ENCODE measurements at regions not wholly inside any gene's neighbourhood (a gene's known extent, or its start where the extent isn't known, plus 50 kb on each side); places are given as distances from the start of the nearest gene placed in this dataset.
"Not testable (repeated sequence)": the region's sequence is repeated elsewhere in the genome, so short reads cannot be mapped to it uniquely, and the experiment has no call there.

DNA sequence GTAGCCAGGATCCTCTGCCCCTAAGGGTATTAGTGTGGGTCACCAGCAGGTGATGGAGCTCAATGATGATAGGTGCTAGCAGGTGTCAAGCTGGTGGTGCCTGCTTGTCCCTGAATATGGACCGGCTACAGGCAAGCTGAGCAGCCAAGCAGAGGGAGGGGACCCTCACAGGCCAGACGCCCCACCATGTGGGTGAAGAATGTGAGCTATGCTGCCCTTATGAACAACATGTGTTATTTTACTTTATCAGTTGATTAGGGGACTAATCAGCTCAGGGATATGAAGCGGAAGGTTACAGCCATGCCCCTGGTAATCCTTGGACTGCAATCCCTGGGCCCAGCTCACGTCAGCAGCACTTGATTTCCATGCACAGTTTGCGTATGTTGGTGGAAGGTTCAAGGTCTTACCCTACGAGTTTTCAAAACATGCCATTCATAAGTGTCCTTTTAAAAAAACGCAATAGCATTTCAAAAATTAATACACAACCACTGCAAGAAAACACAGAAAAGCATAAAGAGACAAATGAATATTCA lies 106.0 kb downstream of the CDC7 start:
- no peak for DNase-seq

- not testable (repeated sequence) for DNase-seq
Measured at GRCh38 chr1:91607686-91608085, 107.0 kb downstream of the CDC7 start.

DNA sequence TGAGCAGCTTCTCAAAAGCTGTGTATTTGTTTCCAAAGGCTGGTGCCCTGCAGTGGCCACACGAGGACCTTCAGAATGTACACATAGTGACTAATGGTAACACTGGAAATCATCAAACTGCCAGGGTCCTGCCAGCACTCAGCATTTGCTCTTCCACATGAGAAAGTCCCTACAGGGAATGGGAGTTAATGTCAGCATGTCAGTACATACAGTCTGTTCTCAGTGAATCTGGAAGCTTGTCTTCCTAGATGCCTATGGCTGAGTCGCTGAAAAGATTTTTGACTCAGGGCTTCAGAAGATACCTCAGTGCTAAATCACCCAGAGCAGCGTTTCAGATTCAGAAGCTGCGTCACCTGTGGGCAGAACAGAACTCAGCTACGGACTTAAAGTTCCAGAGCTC lies 108.2 kb downstream of the CDC7 start:
- no peak for DNase-seq

- no peak for DNase-seq
Measured at GRCh38 chr1:91609551-91609950, 108.9 kb downstream of the CDC7 start.

GRCh38 chr1:91610102-91610501 lies 109.5 kb downstream of the CDC7 start:
- DNase-seq = no peak

- no peak for DNase-seq
Measured at GRCh38 chr1:91610789-91611188, 110.1 kb downstream of the CDC7 start.

- peak; percentile 95 to 98 for DNase-seq
Measured at GRCh38 chr1:91611483-91611917, 110.8 kb downstream of the CDC7 start.

DNA sequence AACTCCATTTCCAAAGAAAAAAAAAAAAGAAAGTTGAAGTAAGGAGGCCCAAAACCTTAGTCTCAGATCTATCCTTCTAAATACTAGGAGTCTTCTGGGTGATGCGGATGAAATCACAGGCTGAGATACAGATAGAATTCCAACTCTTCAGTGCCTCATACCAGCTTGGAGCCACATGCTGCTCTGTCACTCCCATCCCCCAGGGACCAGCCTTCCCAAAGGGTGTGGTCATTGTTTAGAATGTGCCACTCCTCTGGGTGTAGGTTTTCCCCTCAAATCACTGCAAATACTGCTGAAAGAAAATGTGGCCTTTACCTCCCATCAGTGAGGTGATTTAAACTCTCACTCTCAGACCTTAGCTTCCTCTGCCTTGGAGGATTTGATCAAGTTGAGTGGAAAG lies 112.9 kb downstream of the CDC7 start:
- peak in 1 of 2 experiments; percentile 36 for DNase-seq

- no peak for DNase-seq
Measured at GRCh38 chr1:91616712-91617111, 116.1 kb downstream of the CDC7 start.

- DNase-seq = peak in 1 of 2 experiments; percentile 41
Measured at GRCh38 chr1:91617285-91617765, 116.7 kb downstream of the CDC7 start.

- DNase-seq = no peak
Measured at GRCh38 chr1:91619881-91620280, 119.2 kb downstream of the CDC7 start.

DNA sequence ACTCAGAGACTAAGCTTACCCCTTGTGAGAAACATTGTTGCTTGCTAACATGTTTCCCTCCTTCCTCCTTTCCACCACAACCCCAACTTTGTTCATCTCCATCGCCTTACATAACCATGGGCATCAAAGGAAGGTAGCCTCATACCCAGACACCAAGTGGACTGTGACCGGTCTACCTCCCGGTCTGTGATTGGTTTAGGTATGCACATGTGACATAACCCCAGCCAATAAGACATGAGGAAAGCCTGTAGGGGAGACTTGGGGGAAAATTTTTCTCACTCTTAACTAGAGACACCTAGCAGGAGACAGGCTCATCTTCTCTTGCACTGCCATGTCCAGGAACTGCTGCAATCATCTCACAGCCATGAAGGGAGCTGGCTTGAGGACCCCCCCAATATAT lies 120.7 kb downstream of the CDC7 start:
- no peak for DNase-seq

DNA sequence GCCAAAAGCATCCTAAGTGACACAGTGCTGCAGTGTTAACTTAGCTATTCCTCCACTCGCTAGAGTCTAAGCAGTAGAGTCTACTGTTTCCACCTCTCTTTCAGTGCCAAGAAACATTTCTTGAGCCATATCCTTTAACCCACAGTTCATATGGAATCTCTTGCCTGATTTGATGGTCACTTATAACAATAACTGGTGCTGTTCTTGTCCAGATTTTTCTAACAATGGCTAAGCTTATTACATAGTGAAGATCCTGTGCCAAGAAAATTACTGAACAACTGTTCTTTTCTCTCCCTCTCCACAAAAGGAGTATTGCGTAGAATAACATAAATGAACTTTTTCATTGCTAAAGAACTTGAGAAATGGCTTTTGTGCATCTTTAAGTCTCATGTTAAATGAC lies 121.3 kb downstream of the CDC7 start:
- no peak for DNase-seq

DNA sequence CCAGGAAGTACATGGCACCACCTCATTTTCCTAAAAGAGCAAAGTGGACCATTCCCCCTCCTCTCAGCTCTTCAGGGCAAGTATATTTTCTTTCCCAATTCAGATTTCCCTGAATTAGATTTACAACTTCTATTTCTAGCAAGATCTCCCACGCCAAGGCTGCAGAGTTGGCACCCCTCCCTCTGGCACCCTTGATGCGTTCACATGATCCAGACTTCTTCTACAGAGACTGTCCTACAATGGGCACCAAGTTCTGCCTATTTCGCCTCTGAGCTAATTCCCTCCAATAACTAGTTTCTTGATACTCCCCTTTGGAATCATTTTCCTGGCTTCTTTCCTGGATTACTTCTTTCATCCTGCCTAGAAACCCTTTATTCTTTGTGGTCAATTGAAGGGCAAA lies 122.0 kb downstream of the CDC7 start:
- DNase-seq = no peak

DNA sequence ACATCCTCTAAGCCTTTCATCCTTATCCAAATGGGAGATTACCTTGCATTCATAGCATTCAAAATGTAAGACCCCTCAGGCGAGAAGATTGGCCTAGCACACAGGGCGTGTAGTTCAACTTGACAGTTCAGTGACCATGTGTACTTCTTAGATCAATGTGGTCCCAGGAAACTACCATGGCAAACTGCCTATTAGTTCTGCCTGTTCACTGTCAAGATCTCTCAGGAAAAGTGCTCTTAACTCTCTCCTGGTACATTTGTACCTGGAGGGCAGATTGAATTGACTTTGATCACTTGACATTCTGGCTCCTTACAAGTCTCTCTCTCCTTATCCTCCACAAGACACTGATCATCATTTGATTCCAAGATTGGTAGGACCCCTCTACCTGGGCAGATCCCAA lies 122.4 kb downstream of the CDC7 start:
- DNase-seq = no peak

DNA sequence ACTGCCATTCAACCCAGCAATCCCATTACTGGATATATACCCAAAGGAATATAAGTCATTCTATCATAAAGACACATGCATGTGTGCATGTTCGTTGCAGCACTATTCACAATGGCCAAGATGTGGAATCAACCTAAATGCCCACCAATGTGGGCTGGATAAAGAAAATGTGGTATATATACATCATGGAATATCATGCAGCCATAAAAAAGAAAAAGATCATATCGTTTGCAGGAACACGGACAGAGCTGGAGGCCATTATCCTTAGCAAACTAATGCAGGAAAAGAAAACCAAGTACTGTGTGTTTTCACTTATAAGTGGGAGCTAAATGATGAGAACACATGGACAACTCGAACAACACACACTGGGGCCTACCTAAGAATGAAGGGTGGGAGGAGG lies 123.7 kb downstream of the CDC7 start:
- DNase-seq = no peak

Measured in NCI-H524 (cell line).